BJ (cell line): ENCODE measurements at regions not wholly inside any gene's neighbourhood (a gene's known extent, or its start where the extent isn't known, plus 50 kb on each side); places are given as distances from the start of the nearest gene placed in this dataset.

Experiments
- CTCF ChIA-PET: fragments of 350-600 bp; formaldehyde crosslinking; extraction: SDS; loops from one replicate; lab custom pipeline; 2021; ENCODE audit warnings: antibody characterized with exemption, inconsistent platforms; lab: Yijun Ruan, JAX
- POLR2A ChIA-PET: fragments of 300-600 bp; sonication (Branson Sonifier 250); formaldehyde crosslinking; extraction: SDS; loops from one replicate; lab custom pipeline; 2021; ENCODE audit warnings: antibody characterized with exemption; lab: Charles Lee
- DNase-seq: peaks from one replicate; pipeline ENCODE4 v3.0.0-alpha.2; 2011; ENCODE audit warnings: low read depth
- H3K27me3 ChIP-seq: 2 replicates; pipeline ENCODE4 v1.6.0; 2011; ENCODE audit warnings: low read length; ENCODE audit not compliant: control insufficient read depth, insufficient read depth
- H3K36me3 ChIP-seq: 2 replicates; pipeline ENCODE4 v1.5.1; 2011; ENCODE audit warnings: low read length; ENCODE audit not compliant: control insufficient read depth, insufficient read depth
- H3K4me3 ChIP-seq: 2 replicates; pipeline ENCODE4 v1.5.1; 2011; ENCODE audit warnings: low read depth, mild to moderate bottlenecking, control low read depth, low read length
- CTCF ChIP-seq: IDR thresholded peaks from 2 replicates; pipeline ENCODE4 v1.5.1; 2011; ENCODE audit warnings: low read depth, mild to moderate bottlenecking, control low read depth, inconsistent platforms, low read length, moderate library complexity; ENCODE audit not compliant: insufficient read depth

GRCh38 chr18:34971313-34971712 is 69.9 kb upstream of the MAPRE2 start:
- Histone ChIP-seq H3K4me3 (no peak overlapping the region), H3K36me3 (no peaks in the 10 kb centered on the region), H3K27me3 (peaks cover 10% of the 10 kb centered on the region)
- TF ChIP-seq CTCF: no peak
- DNase-seq: no peak
- POLR2A ChIA-PET: no interaction called here
- CTCF ChIA-PET: interaction anchor here (1.3 kb wide), 1 partner anchor 15 kb away, joined by 4 read pairs; no protein-coding TSS in a partner anchor

GRCh38 chr18:34972765-34973414 is 68.3 kb upstream of the MAPRE2 start:
- TF ChIP-seq CTCF: no peak
- no peak overlapping the region for H3K4me3 ChIP-seq

DNA sequence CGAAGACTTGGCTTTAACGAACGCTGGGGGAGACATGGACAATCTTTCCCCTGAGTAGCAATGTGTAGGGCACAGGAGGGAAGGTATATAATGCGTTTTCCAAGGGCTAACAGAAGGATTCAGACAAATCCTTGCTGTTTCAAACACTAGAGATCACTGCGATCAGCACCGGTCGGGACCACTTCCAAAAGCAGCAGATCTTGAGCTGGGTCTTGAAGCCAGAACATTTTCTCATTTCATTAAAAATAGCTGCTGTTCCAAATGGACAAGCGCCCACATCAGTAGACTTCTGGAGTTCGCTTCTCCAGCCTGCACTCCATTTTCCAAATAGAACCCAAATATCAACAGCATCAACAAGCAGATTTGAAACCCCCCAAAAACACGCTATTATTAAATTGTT is 65.1 kb upstream of the MAPRE2 start:
- no peak overlapping the region for H3K4me3 ChIP-seq
- no peaks in the 10 kb centered on the region for H3K36me3 ChIP-seq
- DNase-seq: no peak
- ChIA-PET CTCF (interaction anchor here (1.0 kb wide), 1 partner anchor 10 kb away, joined by 3 read pairs; no protein-coding TSS in a partner anchor), POLR2A (no interaction called here)
- no peak for TF ChIP-seq CTCF
- peaks cover 18% of the 10 kb centered on the region for H3K27me3 ChIP-seq

More at GRCh38 chr18:34972765-34973414, 68.3 kb upstream of the MAPRE2 start:
- peaks cover 20% of the 10 kb centered on the region for H3K27me3 ChIP-seq
- CTCF ChIA-PET: no interaction called here
- H3K36me3 ChIP-seq: no peaks in the 10 kb centered on the region
- DNase-seq: no peak
- POLR2A ChIA-PET: no interaction called here

DNA sequence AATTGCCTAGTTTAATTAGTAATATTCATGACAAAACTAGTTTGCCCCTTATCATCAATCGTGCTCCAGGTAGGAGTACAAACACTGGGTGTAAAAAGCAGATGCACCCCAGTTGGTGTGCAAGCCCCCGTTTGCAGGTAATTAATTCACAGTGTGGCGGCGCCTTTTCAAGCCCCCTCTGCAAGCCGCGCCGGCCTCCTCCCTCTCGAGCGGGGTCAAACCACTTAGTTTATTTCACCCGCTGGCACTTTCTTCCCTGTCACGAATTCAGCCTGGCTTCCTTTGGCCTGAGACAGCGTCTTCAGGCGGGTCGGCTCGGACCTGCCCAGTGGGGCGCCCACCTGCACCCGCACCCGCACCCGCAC is 64.7 kb upstream of the MAPRE2 start:
- peak overlapping the region; percentile 58 for H3K4me3 ChIP-seq
- no peaks in the 10 kb centered on the region for H3K36me3 ChIP-seq
- peaks cover 18% of the 10 kb centered on the region for H3K27me3 ChIP-seq
- CTCF ChIA-PET: no interaction called here
- TF ChIP-seq CTCF: no peak
- DNase-seq: no peak
- POLR2A ChIA-PET: no interaction called here

DNA sequence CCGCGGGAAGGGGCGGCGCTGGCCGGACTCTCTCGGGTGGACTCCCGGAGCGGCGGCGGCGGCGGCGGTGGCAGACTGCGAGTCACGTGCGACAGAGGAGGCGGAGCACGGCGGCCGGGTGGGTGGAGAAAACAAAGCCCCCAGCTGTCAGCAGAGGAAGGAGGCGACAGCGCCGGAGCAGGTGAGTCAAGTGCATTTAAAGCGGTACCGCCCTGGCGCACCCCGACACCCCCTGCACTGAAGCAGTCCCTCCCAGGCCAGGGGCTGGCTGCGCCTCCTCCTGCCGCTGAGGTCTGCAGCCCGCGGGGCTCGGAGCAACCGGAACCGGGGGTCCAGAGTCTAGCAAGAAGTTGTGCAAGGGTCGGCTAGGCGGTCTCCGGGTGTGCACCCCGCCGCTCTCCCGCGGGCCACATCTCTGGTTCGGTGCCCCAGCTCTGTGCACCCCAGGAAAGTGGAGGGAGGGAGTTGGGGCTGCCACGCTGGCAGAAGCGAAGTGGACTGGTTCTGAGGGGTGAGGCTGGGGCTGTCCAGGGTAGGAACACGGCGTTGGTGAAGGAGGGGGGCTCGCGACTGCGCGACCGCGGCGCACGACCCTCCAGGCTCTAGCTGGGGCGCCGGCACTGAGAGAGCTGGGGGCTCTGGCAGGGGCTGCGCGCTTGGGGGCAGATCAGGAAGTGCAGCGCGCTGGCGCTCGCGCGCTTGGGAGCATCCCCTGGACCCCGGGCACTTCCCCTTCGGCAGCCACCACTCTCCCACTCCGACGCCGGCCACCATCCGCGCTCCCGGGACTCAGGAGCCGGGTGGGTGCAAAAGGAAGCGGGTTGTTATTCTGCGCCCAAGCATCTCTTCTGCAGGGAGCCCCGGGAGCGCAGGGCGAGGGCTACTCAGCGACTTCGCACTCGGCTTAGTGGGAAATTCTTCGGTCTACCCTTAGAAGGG is 64.0 kb upstream of the MAPRE2 start:
- Histone ChIP-seq H3K36me3 (no peaks in the 10 kb centered on the region), H3K27me3 (peaks cover 18% of the 10 kb centered on the region), H3K4me3 (peak overlapping the region; percentile 58)
- ChIA-PET POLR2A (no interaction called here), CTCF (no interaction called here)
- no peak for DNase-seq
- TF ChIP-seq CTCF: no peak
